ENCODE measurements at regions not wholly inside any gene's neighbourhood (a gene's known extent, or its start where the extent isn't known, plus 50 kb on each side); places are given as distances from the start of the nearest gene placed in this dataset.

- H3K9me3 ChIP-seq (ENCODE audit: insufficient read depth, low read length) = no peaks in the 10 kb centered on the region
- no peaks in the 10 kb centered on the region for H3K79me2 ChIP-seq (ENCODE audit: insufficient read depth, low read length)
- H2AFZ ChIP-seq (ENCODE audit: low read depth, low read length, severe bottlenecking) = no peak overlapping the region
- TF ChIP-seq EZH2phosphoT487 (conservative IDR thresholded peaks at IDR 0.05; ENCODE audit: low read length) (no peak), CTCF (IDR thresholded peaks at IDR 0.05; ENCODE audit: insufficient read depth, low read length, poor library complexity, severe bottlenecking) (no peak)
- no peak overlapping the region for H3K9ac ChIP-seq (ENCODE audit: low read length)
- no peak overlapping the region for H3K4me2 ChIP-seq (ENCODE audit: low read depth, low read length, poor library complexity, severe bottlenecking)
- H4K20me1 ChIP-seq (ENCODE audit: low read depth, low read length) = no peaks in the 10 kb centered on the region
- no peaks in the 10 kb centered on the region for H3K36me3 ChIP-seq (ENCODE audit: low read length)
- no peaks in the 10 kb centered on the region for H3K27me3 ChIP-seq (ENCODE audit: low read length)
- H3K4me3 ChIP-seq (ENCODE audit: insufficient read depth, low read length, poor library complexity, severe bottlenecking) = no peak overlapping the region
- no peaks in the 10 kb centered on the region for H3K9me2 ChIP-seq (replicated peaks; ENCODE audit: insufficient read depth, low read length)
- no peaks in the 10 kb centered on the region for H3F3A ChIP-seq (ENCODE audit: insufficient read depth)
- H3K27ac ChIP-seq (ENCODE audit: low read depth, low read length) = no peak overlapping the region
These were observed 149.3 kb upstream of the SHH start for GRCh38 chr7:155961241-155962190.

- Histone ChIP-seq H3K79me2 (ENCODE audit: insufficient read depth, low read length) (no peaks in the 10 kb centered on the region), H3K27me3 (ENCODE audit: low read length) (no peaks in the 10 kb centered on the region), H4K20me1 (ENCODE audit: low read depth, low read length) (no peaks in the 10 kb centered on the region), H3K9me3 (ENCODE audit: insufficient read depth, low read length) (no peaks in the 10 kb centered on the region), H3F3A (ENCODE audit: insufficient read depth) (no peaks in the 10 kb centered on the region), H3K9me2 (replicated peaks; ENCODE audit: insufficient read depth, low read length) (no peaks in the 10 kb centered on the region), H3K4me2 (ENCODE audit: low read depth, low read length, poor library complexity, severe bottlenecking) (no peak overlapping the region), H3K36me3 (ENCODE audit: low read length) (no peaks in the 10 kb centered on the region), H3K4me3 (ENCODE audit: insufficient read depth, low read length, poor library complexity, severe bottlenecking) (no peak overlapping the region), H2AFZ (ENCODE audit: low read depth, low read length, severe bottlenecking) (no peak overlapping the region), H3K27ac (ENCODE audit: low read depth, low read length) (no peak overlapping the region), H3K9ac (ENCODE audit: low read length) (no peak overlapping the region)
- TF ChIP-seq CTCF (IDR thresholded peaks at IDR 0.05; ENCODE audit: insufficient read depth, low read length, poor library complexity, severe bottlenecking) = no peak
These were observed 147.6 kb upstream of the SHH start for GRCh38 chr7:155959894-155960293.

DNA sequence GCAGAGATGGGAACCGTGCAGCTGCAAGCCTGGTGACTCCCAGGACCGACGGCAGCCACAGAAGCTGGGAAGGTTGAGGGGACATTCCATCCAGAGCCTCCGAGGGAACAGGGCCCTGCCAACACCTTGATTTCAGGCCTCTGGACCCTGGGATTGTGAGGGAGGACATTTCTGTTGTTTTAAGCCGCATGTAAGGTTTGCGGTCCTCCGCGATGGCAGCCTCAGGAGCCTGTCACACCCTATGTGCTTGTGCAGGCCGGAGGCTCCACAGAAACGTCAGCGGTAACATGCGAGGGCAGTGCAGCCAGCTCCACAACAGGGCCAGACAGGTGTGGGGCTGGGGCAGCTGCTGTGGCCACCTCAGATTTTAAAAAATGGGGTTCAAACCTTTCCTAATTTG, 144.7 kb upstream of the SHH start:
- H3K27me3 ChIP-seq (ENCODE audit: low read length) = no peaks in the 10 kb centered on the region
- H3K9me3 ChIP-seq (ENCODE audit: insufficient read depth, low read length) = no peaks in the 10 kb centered on the region

More for the DNA sequence above, 144.7 kb upstream of the SHH start:
- no peaks in the 10 kb centered on the region for H3K9me2 ChIP-seq (replicated peaks; ENCODE audit: insufficient read depth, low read length)
- no peaks in the 10 kb centered on the region for H3F3A ChIP-seq (ENCODE audit: insufficient read depth)
- H3K4me2 ChIP-seq (ENCODE audit: low read depth, low read length, poor library complexity, severe bottlenecking) = no peak overlapping the region
- H3K79me2 ChIP-seq (ENCODE audit: insufficient read depth, low read length) = no peaks in the 10 kb centered on the region
- no peak overlapping the region for H3K27ac ChIP-seq (ENCODE audit: low read depth, low read length)
- H2AFZ ChIP-seq (ENCODE audit: low read depth, low read length, severe bottlenecking) = no peak overlapping the region
- H3K36me3 ChIP-seq (ENCODE audit: low read length) = no peaks in the 10 kb centered on the region
- TF ChIP-seq EZH2phosphoT487 (conservative IDR thresholded peaks at IDR 0.05; ENCODE audit: low read length) = no peak
- no peak for TF ChIP-seq CTCF (IDR thresholded peaks at IDR 0.05; ENCODE audit: insufficient read depth, low read length, poor library complexity, severe bottlenecking)
- no peaks in the 10 kb centered on the region for H4K20me1 ChIP-seq (ENCODE audit: low read depth, low read length)
- H3K4me3 ChIP-seq (ENCODE audit: insufficient read depth, low read length, poor library complexity, severe bottlenecking) = no peak overlapping the region
- no peak overlapping the region for H3K9ac ChIP-seq (ENCODE audit: low read length)
